Renal cortex interstitium (tissue), 11 donors: ENCODE measurements at regions not wholly inside any gene's neighbourhood (a gene's known extent, or its start where the extent isn't known, plus 50 kb on each side); places are given as distances from the start of the nearest gene placed in this dataset.

ENCODE experiments used
- DNase-seq, 11 donors: peaks; one replicate each; pipeline ENCODE4 v3.0.0-alpha.2; 2013; ENCODE audit warnings: low read depth in 9 of 11, low spot score in 4 of 11; ENCODE audit errors: extremely low read depth in 1 of 11

DNA sequence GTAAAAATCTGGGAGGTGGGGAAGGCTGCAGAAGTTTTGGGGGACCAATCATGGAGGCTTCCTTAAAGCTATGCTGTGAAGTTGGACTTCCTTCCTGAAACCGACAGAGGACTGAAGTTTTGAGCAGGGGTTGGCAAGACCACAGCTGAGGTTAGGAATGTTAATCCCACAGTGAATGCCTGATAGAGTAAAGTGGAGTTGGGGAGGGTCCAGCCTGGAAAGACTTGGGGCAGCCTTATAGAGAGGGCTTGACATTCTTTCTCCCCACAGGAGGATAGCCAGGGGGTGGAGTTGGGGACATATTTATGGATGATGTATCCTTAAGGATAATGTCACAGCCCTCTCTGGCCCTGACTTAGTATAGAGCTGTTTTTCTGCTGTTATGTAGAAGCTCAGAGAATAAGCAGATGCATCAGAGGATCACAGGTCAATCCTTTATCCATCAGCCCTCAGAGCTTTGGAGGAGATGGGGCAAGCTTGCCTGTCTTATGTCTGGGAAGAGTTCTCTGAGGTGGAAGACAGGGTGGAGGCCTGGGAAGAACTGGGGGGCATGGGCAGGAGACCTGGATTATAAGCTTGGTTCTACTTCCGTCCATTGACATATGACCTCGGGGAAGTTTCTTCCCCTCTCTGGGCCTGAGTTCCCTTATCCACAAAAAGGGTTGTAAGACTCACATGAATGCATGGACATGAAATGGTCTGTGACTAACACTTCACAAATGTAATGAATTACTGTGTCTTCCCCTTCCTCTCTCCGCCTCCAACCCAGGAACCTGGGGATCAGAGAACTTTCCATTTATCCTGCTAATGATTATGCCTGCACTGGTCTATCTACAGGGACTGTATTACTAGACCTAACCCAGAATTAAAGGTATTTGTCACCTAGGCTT lies 317.8 kb downstream of the MIAT start:
- DNase-seq, result no peak

DNA sequence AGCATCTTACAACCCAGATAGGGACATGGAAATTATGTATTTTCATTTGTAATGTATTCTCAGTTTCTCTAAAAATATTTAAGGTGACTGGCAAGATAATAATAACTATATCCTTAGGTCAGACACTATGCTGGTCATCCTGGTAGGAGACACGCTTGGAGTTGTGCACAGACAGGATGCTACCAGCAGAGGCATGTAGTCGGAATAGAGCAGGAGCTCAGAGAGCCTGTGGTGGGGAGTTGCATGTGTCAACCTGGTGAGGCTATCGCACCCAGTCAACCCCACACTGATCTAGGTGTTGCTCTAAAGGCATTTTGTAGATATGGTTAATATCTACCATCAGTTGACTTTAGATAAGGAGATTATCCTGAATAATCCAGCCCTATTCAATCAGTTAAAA lies 318.5 kb downstream of the MIAT start:
- DNase-seq, result no peak

DNA sequence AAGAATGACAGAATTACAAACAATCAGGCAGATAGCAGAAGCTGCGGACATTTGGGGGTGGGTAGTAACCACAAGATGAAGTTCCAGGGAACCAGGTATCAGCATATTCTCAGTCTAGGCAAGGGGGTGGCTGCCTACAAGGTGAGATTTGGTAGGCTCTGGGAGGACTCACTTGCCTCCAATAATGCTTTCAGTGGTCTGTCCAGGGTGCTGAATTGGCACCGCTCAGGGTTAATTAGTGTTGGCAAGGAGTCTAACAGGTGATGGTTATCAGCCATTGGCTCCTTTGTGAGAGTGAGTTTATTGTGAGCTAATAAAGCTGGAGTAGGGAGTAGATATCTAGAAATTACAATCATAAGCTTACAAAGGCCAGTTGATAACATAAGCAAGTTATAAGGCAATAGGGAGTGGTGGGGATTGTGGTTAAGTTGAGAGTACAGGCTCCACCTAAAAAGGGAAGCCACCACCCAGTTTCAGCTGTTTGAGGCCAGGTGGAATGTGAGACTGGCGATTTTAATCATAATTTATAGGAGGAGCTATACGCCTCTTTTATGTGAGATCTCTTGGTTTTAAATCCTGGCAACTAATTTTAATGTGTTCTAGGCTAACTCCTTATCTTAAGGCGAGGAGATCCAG lies 320.5 kb downstream of the MIAT start:
- no peak for DNase-seq

DNA sequence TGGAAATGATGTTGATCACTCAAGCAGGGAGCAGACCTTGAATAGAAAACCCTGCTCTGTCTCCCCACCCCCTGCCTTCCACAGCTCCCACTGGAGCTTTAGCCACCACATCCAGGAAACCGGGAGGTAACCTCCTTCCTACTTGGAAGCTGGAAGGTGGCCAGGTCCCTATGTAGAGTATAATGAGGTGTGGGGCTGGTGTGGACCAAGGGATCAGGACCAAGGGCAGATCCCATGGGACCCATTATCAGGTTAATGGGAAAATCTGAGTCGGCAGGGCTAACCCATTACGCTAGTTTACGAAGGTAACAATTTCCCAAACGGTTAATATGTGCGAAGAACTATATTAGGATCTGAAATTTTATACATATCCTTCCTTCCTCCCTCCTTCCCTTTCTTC lies 321.9 kb downstream of the MIAT start:
- DNase-seq, result peak in 2 of 11 donors; percentile 10 to 11

DNA sequence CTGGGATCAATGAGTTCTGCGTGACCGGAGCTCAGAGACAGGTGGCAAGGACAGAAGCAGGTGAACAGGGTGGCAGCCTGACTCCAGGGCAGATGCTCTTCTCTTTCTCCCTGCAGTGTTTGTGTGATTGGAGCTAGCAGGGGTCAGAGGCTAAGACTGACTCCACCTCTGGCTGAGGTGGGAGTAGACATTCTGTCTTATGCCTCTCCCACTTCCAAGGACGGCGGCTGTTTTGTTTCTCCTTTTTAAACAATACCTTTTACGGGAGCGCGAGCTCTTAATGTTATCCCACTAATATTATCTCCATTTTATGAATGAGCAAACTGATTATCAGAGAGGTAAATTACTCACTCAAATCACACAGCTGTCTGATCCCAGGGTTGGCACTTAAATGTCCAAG lies 323.7 kb downstream of the MIAT start:
- DNase-seq, result no peak

DNA sequence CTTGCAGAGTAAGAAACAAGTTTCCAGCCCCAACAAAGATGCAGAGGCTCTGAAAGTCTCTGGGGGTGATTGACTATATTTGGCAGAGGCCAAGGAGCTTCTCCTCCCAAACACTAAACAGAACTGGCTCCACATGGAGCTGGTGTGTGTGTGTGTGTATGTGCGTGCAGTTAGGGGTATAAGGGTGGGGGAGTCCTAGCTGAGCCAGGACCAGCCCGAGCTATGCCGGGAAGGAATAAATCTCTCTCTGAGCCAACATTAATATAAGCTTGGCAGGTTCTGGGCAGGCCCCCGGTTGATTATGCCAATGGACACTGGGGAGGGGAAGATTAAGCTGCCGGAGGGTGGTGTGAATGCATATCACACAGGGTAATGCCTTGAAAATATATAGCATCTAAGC lies 324.2 kb downstream of the MIAT start:
- DNase-seq, result no peak

DNA sequence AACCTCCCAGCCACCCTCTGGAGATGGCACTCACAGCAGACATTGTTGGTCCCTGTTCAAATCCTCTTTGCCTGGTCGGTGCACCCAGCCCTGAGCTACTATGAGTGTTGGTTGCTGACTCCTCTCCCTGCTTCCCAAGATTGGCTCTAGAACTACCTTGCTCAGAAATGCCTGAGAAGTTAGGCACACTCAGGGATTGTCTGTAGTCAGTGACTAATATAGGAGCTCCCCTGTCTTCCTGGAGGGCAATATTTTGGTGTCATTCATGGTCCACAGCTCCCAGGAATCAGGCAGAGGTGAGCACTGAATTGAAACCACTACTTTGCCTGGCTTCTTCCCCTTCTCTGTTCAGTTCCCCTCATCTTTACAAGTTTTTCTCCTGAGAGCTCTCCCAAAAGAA lies 325.9 kb downstream of the MIAT start:
- no peak for DNase-seq

DNA sequence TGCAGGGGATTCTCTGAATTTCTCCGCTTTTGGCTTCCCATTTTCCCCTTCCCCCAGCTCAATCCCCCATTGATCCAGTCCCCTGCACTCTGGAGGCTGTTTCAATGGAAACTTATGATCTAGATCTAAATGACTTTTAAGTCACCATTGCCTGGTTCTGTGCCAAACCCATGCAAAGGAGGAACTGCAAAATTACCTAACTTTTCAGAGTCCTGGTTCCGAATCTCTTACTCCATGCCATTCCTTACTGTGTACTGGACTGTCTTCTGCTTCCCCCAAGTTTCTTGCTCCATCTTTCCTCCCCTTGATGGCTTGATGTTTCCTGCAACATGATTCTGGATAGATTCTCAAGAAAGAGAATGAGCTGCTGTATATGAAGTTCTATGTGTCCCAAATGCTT lies 327.8 kb downstream of the MIAT start:
- no peak for DNase-seq

DNA sequence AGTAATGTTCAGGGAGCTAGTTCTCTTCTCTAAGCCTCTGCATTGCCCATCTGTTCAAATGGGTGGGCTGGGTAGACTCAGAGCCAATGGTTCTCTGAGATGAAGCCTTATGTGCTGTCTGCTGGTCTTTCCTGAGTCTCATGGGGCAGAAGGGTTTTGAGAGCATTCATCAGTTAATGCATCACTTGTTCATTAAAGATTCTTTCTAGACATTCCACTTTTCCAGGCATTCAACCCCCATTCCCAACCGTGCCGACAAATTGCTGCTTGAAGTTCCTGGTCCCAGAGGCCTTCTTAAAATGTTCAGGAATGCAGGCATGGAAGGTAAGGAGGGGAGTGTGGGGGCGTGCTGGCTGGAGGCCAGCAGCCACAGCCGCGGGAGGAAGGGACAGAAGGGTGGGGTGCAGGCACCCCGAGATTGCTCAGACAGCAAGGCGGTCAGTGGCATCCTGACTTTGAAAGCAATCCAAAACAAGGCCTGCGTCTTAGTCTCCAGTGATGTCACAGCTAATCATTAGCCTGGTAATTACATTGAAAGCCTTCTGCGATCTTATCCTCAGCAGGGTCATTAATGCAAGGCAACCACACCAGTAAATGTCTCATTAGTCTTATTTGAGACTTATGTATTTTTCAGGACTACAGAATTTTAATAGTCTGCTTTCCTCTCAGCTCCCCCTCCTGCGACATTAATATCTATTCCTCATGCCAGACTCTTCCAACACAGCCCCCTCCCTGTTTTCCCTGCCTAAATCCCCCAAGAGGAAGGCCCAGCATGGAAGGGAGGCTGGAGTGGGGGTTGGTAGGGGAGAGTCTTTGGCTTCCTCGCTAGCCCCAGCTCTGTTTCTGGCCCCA lies 328.8 kb downstream of the MIAT start:
- DNase-seq, result peak in 2 of 11 donors; percentile 11 to 13

DNA sequence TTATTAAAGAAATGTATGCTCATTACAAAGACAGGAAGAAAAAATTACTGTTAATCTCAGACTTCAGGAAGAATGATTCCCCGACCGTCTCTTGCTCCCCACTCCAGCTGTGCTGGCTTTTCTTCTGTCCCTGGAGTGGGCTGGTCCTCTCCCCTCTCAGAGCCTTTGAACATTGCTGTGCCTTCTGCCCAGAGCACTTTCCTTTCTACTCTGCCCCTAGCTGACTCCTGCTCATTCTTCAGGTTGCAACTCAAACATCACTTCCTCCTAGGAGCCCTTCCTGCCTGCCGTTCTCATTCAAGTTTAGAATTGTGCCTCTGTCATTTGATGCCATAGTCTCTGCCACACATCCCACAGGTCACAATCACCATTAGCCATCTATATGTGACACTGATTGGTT lies 329.5 kb downstream of the MIAT start:
- DNase-seq, result no peak

DNA sequence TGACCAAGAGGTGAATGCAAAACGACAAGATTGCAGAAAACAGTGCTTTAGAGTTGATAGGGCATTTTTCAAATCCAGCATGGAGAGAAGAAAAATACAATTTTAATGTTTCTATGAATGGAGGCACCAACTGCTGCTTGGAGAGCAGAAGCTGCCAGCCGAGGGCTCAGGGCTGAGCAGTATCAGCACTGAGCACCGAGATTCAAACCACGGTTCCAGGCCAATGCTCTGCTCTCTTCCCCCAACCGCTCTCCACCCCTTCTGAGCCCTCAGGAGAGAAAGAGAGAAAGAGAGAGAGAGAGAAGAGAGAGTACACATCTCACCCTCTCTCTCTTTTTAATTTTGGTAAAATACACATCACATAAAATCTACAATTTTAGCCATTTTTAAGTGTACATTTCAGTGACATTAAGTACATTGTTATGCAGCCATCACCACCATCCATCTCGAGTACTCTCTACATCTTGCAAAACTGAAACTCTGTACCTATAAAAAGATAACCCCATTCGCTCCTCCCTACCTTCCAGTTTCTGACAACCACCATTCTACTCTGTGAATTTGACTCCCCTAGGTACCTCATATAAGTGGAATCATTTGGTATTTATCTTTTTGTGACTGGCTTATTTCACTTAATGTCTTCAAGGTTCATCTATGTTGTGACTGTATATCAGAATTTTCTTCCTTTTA lies 333.3 kb downstream of the MIAT start:
- DNase-seq, result no peak

DNA sequence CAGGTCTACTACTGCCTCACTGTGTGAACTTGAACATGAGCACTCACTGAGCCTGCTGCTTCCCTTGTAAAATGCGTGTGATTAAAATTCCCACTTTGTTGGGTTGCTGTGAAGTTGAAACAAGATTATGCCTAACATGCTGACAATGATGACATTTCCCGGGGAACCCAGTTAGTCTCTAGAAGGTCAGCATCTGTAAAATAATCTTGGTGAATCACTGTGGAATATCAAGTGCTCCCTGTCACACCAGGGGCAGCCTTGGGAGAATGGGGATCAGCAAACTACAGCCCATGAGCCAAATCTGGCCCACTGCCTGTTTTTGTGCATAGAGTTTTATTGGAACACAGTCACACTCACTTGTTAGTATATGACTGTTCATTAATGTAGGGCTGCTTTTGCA lies 335.2 kb downstream of the MIAT start:
- DNase-seq, result no peak

DNA sequence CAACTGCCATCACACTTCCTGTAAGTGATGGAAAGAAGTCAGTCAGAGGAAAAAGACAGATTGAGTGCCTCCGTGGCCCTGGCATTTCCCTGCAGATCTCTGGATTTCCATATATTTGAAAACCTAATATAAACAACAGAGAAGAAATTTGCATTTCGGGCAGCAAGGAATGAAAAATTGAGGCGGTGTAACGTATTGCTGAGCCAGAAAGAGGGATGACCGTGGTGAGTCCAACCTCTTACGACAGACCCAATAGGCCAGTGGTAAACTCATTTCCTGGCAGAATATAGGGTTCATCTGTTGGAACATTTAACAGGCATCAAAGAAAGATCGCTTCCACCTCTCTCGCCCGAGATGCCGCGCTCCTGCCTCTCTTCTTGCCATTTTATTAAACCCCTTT lies 336.5 kb downstream of the MIAT start:
- no peak for DNase-seq

DNA sequence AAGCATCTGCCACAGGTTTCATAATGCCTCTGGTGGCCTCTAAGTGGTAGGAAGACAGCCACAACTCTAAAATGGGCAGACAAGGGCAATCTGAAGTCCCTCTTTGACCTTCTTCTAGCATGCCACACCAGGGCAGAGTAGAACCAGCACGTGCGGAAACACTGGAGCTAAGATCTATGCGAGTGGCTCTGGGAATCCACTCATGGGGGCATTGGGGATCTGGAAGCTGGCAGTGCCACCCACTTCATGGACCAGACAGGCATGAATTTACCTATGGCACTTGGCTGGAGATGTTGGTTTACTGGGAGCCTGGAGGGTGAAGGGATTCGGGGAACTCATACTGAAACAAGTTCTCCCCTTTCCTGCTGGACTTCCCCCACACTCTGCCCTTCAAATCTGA lies 337.4 kb downstream of the MIAT start:
- no peak for DNase-seq

DNA sequence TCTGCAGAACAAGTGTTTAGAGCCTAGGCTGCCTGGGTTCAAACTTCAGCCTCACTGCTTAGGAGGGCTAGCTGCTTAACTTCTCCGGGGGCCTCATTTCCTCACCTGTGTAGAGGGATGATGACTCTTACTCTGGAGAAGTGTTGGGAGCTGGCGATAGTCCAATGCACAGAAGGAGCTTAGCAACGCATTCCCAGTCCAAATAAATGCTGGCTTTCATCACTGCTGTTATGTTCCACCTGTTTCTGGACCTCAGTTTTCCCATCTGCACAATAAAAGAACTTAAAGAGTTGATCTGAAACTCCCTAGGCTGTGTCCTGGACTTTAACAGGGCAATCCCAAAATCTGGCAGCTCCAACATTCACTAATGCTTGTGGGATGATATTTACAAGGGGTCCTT lies 337.8 kb downstream of the MIAT start:
- DNase-seq, result peak in 1 of 11 donors; percentile 29

DNA sequence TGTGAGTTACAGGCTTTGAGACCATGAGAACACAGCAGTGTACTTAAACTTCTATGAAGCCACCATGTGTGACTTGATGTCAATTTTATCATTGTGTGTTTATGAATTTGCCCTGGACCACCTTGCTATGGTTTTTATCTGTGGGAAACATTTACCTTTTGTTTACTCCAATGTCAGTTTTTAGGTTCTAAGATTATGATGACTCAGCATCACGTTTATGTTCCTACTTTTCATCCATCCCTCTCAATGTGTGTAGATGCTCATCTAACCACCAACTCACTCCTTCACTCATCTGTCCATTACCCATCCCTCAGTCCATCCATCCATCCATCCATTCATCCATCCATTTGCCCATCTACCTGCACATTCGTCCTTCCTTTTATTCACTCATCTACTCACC lies 338.8 kb downstream of the MIAT start:
- no peak for DNase-seq

DNA sequence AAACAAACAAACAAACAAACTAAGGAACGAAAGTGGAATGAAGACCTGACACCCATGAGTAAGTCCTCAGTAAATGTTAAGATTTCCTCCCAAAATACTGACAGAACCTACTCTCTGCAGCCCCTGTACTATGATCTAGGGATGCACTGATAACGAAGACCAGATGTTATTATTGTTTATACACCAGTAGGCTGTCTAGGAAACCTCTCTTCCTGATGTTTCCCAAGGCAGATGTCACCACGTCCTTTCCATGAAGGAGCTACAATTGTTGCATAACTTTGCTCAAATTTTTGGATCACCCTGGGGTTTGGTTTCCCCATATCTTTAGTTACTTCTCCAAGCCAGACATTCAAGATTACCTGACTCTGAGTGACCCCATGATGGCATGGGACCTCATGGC lies 340.7 kb downstream of the MIAT start:
- no peak for DNase-seq

DNA sequence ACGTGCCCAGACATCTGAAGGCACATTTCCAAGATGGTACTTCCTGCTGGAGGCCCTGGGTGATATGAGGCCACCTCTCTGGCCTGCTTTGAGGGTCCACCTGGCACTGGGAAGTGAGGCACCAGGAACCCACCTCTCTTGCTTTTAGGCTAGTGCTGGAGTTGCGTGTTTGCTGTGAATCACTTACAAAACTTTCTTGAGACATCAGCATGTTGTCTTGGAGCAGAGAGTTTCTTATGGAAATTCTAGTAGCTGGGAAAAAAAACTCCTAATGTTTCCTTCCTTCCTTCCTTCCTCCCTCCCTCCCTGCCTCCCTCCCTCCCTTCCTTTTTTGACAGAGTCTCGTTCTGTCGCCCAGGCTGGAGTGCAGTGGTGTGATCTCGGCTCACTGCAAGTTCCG lies 341.3 kb downstream of the MIAT start:
- no peak for DNase-seq

DNA sequence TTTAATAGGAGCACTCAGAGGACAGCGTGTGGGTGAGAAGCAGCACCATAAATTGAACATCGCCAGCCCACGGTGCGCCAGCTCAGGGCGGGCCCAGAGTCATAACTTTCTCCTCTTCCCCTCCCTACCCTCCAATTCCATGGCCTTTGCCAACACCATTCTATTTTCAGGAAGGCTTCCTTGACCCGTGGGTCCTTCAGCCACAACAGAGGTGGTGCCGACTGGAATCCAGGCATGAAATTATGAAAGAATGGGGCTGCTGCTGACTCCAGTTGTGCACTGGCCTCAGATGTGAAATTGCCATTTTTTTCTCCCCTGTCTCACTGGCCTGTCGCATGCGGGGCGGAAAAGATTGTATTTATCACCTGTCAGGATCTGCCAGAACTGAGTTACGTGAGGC lies 345.9 kb downstream of the MIAT start:
- DNase-seq, result no peak
